Common myeloid progenitor, CD34-positive (primary cell): ENCODE measurements at regions not wholly inside any gene's neighbourhood (a gene's known extent, or its start where the extent isn't known, plus 50 kb on each side); places are given as distances from the start of the nearest gene placed in this dataset.
"Not testable (repeated sequence)": the region's sequence is repeated elsewhere in the genome, so short reads cannot be mapped to it uniquely, and the experiment has no call there.

Experiments
- CTCF ChIA-PET: fragments of 350-600 bp; sonication (Branson Sonifier 250); formaldehyde crosslinking; loops from one replicate; lab custom pipeline; 2021; ENCODE audit warnings: antibody characterized with exemption; lab: Charles Lee
- POLR2A ChIA-PET: fragments of 350-600 bp; sonication (Branson Sonifier 250); formaldehyde crosslinking; loops from one replicate; lab custom pipeline; 2021; ENCODE audit warnings: antibody characterized with exemption; lab: Charles Lee
- DNase-seq, 3 donors: peaks; one replicate each; pipeline versions ENCODE4 v3.0.0 to v3.0.0-alpha.2; 2013
- H3K27ac ChIP-seq, 2 experiments: 1 replicate in 1 of 2; 2 replicates in 1 of 2; pipeline ENCODE4 v1.7.0; 2013; ENCODE audit warnings: inconsistent platforms in 2 of 2, low read length in 2 of 2, mild to moderate bottlenecking in 2 of 2, low read depth in 1 of 2, moderate library complexity in 1 of 2; ENCODE audit not compliant: severe bottlenecking in 2 of 2, insufficient read depth in 1 of 2, poor library complexity in 1 of 2
- H3K27me3 ChIP-seq, 5 experiments: replicated peaks in 2 of 5; 1 replicate in 3 of 5; 2 replicates in 2 of 5; pipeline versions ENCODE4 v1.6.1 to v1.7.0; 2013; ENCODE audit warnings: low read length in 4 of 5, mild to moderate bottlenecking in 2 of 5, moderate library complexity in 2 of 5, inconsistent platforms in 1 of 5; ENCODE audit not compliant: insufficient read depth in 5 of 5, control insufficient read depth in 4 of 5
- H3K36me3 ChIP-seq, 4 experiments: 1 replicate in 2 of 4; 2 replicates in 2 of 4; pipeline versions ENCODE4 v1.6.1 to v1.7.0; 2013; ENCODE audit warnings: low read length in 3 of 4, control low read depth in 1 of 4, mild to moderate bottlenecking in 1 of 4; ENCODE audit not compliant: control insufficient read depth in 4 of 4, insufficient read depth in 4 of 4
- H3K4me1 ChIP-seq, 4 experiments: 1 replicate in 3 of 4; 2 replicates in 1 of 4; pipeline versions ENCODE4 v1.6.1 to v1.7.1; 2013; ENCODE audit warnings: low read length in 3 of 4, mild to moderate bottlenecking in 3 of 4, control low read depth in 1 of 4, inconsistent platforms in 1 of 4, moderate library complexity in 1 of 4; ENCODE audit not compliant: control insufficient read depth in 4 of 4, insufficient read depth in 4 of 4; ENCODE audit errors: control extremely low read depth in 1 of 4
- H3K4me3 ChIP-seq, 7 experiments: 1 replicate in 4 of 7; 2 replicates in 3 of 7; pipeline versions ENCODE4 v1.5.1 to v1.7.0; 2013; ENCODE audit warnings: mild to moderate bottlenecking in 7 of 7, low read length in 6 of 7, moderate library complexity in 6 of 7, inconsistent platforms in 2 of 7, low read depth in 2 of 7, control low read depth in 1 of 7; ENCODE audit not compliant: insufficient read depth in 4 of 7, control insufficient read depth in 1 of 7; ENCODE audit errors: extremely low read depth in 1 of 7
- H3K9me3 ChIP-seq, 5 experiments: 1 replicate in 4 of 5; 2 replicates in 1 of 5; pipeline versions ENCODE4 v1.6.1 to v1.7.1; 2013; ENCODE audit warnings: low read length in 4 of 5, mild to moderate bottlenecking in 2 of 5, inconsistent platforms in 1 of 5, low read depth in 1 of 5, moderate library complexity in 1 of 5; ENCODE audit not compliant: control insufficient read depth in 4 of 5, insufficient read depth in 2 of 5; ENCODE audit errors: control extremely low read depth in 1 of 5
- WGBS: methylation state at CpG from one replicate; pipeline ENCODE4 v1.1.5; 2013; ENCODE audit not compliant: insufficient coverage; 5-methylcytosine and 5-hydroxymethylcytosine counted together

DNA sequence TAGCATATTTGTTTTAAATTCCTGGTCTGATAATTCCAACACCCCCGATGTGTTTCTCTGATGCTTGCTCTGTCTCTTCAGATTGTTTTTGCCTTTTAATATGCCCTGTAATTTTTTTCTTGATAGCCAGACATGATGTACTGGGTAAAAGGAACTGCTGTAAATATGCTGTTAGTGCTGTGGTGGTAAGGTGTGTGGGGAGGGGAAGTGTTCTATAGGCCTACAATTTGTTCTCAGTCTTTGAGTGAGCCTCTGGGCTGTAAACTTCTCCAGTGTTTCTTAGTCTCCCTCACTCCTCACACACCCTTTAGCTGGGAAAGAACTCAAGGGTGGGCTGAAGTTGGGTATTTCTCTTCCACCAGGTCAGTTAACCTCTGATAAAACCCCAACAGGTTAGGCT is 147.0 kb upstream of the OR4E1 start:
- CTCF ChIA-PET = interaction anchor here (1.1 to 1.4 kb wide), 2 partner anchors 16 to 40 kb away, joined by 3 read pairs; no protein-coding TSS in a partner anchor
- peak overlapping the region in 1 of 7 experiments; percentile 29 for H3K4me3 ChIP-seq
- H3K9me3 ChIP-seq = peaks cover 0 to 11% (median 1%) of the 10 kb centered on the region in 5 experiments
- POLR2A ChIA-PET = no interaction called here
- H3K4me1 ChIP-seq = peaks cover 7 to 19% (median 14%) of the 10 kb centered on the region in 4 experiments
- H3K27me3 ChIP-seq = peaks cover 0 to 2% (median 0%) of the 10 kb centered on the region in 5 experiments
- peak in 2 of 3 donors; percentile 54 to 63 for DNase-seq
- H3K36me3 ChIP-seq = no peaks in the 10 kb centered on the region
- WGBS = no CpG with 5 or more reads among the region's 1 CpG
- peak overlapping the region; percentile 22 to 56 for H3K27ac ChIP-seq

DNA sequence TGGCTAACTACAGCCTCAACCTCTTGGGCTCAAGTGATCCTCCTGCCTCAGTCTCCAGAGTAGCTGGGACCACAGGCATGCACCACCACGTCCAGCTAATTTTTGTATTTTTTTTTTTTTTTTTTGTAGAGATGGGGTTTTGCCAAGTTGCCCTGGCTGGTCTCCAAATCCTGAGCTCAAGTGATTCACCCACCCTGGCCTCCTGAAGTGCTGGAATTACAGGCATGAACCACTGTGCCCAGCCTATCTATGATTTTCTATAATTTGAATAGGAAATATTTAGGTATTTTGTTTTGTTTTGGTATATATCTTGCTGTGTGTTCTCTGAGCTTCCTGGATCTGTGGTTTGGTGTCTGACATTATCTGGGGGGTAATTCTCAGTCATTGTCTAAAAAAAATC is 146.3 kb upstream of the OR4E1 start:
- H3K27me3 ChIP-seq, POLR2A ChIA-PET, H3K27ac ChIP-seq, H3K36me3 ChIP-seq, H3K4me3 ChIP-seq: not testable (repeated sequence)
- Histone ChIP-seq H3K9me3 (peaks cover 0 to 11% (median 1%) of the 10 kb centered on the region in 5 experiments), H3K4me1 (peaks cover 3 to 19% (median 14%) of the 10 kb centered on the region in 4 experiments)
- no CpG with 5 or more reads among the region's 1 CpG for WGBS
- CTCF ChIA-PET = interaction anchor here (1.1 to 1.4 kb wide), 2 partner anchors 15 to 41 kb away, joined by 3 read pairs; no protein-coding TSS in a partner anchor
- DNase-seq = peak in 2 of 3 donors; percentile 5 to 20

GRCh38 chr14:21817010-21817409 is 143.4 kb upstream of the OR4E1 start:
- WGBS = 100% methylated on average over 2 of the region's 3 CpGs
- CTCF ChIA-PET, H3K27ac ChIP-seq, H3K4me3 ChIP-seq, POLR2A ChIA-PET, H3K36me3 ChIP-seq, DNase-seq, H3K27me3 ChIP-seq: not testable (repeated sequence)
- H3K4me1 ChIP-seq = peaks cover 3 to 18% (median 14%) of the 10 kb centered on the region in 4 experiments
- peaks cover 0 to 11% (median 1%) of the 10 kb centered on the region in 5 experiments for H3K9me3 ChIP-seq

GRCh38 chr14:21807975-21808374 is 134.4 kb upstream of the OR4E1 start:
- no peaks in the 10 kb centered on the region for H3K36me3 ChIP-seq
- H3K27ac ChIP-seq = no peak overlapping the region
- 99% methylated on average over 12 of the region's 13 CpGs for WGBS
- H3K4me3 ChIP-seq = no peak overlapping the region
- DNase-seq = no peak
- CTCF ChIA-PET = interaction anchor here (1.6 kb wide), 1 partner anchor 17 kb away, joined by 3 read pairs; no protein-coding TSS in a partner anchor
- no peaks in the 10 kb centered on the region for H3K9me3 ChIP-seq
- H3K27me3 ChIP-seq = no peaks in the 10 kb centered on the region
- no peaks in the 10 kb centered on the region for H3K4me1 ChIP-seq
- POLR2A ChIA-PET = no interaction called here

- Histone ChIP-seq H3K36me3 (no peaks in the 10 kb centered on the region), H3K9me3 (peaks cover 0 to 1% (median 0%) of the 10 kb centered on the region in 5 experiments), H3K27me3 (peaks cover 0 to 2% (median 0%) of the 10 kb centered on the region in 5 experiments), H3K4me1 (no peaks in the 10 kb centered on the region), H3K27ac (no peak overlapping the region), H3K4me3 (no peak overlapping the region)
- ChIA-PET CTCF (interaction anchor here (1.0 kb wide), 1 partner anchor 15 kb away, joined by 3 read pairs; no protein-coding TSS in a partner anchor), POLR2A (no interaction called here)
- peak in 1 of 3 donors; percentile 7 for DNase-seq
- no CpG with 5 or more reads among the region's 2 CpGs for WGBS
Measured at GRCh38 chr14:21804981-21805380, 131.4 kb upstream of the OR4E1 start.

GRCh38 chr14:21802441-21802840 is 128.8 kb upstream of the OR4E1 start:
- WGBS = no CpG with 5 or more reads among the region's 1 CpG
- H3K27me3 ChIP-seq = peaks cover 0 to 2% (median 0%) of the 10 kb centered on the region in 5 experiments
- no peak overlapping the region for H3K4me3 ChIP-seq
- no peaks in the 10 kb centered on the region for H3K4me1 ChIP-seq
- H3K36me3 ChIP-seq = no peaks in the 10 kb centered on the region
- peaks cover 0 to 1% (median 0%) of the 10 kb centered on the region in 5 experiments for H3K9me3 ChIP-seq
- H3K27ac ChIP-seq = no peak overlapping the region
- ChIA-PET POLR2A (no interaction called here), CTCF (interaction anchor here (1.4 kb wide), 1 partner anchor 23 kb away, joined by 5 read pairs; no protein-coding TSS in a partner anchor)
- no peak for DNase-seq

DNA sequence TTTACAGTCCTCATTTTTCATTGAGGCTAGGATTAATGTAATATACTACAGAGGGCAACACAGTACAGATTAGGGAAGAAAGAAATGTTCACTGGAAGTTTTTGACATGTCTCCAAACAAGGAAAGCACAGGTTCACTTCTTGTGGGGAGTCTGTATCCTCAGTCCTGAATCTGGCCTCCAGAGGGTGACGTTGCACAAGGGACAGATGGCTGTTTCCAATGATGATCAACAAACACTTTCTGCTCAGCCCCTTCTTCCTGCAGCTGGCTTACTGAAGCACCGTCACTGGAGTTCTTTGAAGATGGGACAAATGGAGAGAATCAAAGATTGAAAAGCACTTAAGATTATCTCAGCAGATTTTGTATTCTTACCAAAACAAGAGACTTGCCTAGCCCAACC is 123.3 kb upstream of the OR4E1 start:
- POLR2A ChIA-PET = no interaction called here
- CTCF ChIA-PET = interaction anchor here (0.6 to 1.7 kb wide), 5 partner anchors 12 to 145 kb away, joined by 3 to 5 read pairs (median 3); no protein-coding TSS in a partner anchor
- WGBS = 69% methylated on average over 2 of the region's 2 CpGs
- no peaks in the 10 kb centered on the region for H3K4me1 ChIP-seq
- DNase-seq = peak; percentile 20 to 65 (median 40)
- H3K9me3 ChIP-seq = peaks cover 0 to 3% (median 0%) of the 10 kb centered on the region in 5 experiments
- H3K4me3 ChIP-seq = no peak overlapping the region
- peaks cover 0 to 4% (median 2%) of the 10 kb centered on the region in 5 experiments for H3K27me3 ChIP-seq
- no peaks in the 10 kb centered on the region for H3K36me3 ChIP-seq
- H3K27ac ChIP-seq = no peak overlapping the region
